AG10803 (cell line): ENCODE measurements at regions not wholly inside any gene's neighbourhood (a gene's known extent, or its start where the extent isn't known, plus 50 kb on each side); places are given as distances from the start of the nearest gene placed in this dataset.

ENCODE experiments used
- DNase-seq: peaks from one replicate; pipeline ENCODE4 v3.0.0; 2010; ENCODE audit warnings: low read depth
- H3K4me3 ChIP-seq: 2 replicates; pipeline ENCODE4 v1.5.1; 2011; ENCODE audit warnings: mild to moderate bottlenecking, low read length, control low read depth
- CTCF ChIP-seq: conservative IDR thresholded peaks from 2 replicates; pipeline ENCODE4 v1.5.1; 2011; ENCODE audit warnings: mild to moderate bottlenecking, low read length, control low read depth, inconsistent platforms

DNA sequence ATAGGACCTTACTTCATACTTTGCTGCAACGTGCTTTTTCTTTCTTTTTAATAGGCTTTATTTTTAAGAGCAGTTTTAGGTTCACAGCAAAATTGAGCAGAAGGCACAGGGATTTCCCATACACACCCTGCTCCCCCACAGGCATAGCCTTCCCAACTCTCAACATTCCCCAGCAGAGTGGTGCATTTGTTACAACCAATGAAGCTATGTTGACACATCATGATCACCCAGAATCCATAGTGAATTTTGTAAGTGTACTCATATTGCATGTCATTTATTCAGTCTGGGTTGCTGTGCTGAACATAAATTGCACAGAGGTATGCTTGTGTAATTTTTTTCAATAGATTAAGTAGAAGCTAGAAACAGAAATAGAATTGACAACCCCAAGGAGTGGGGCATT lies 327.3 kb downstream of the INHBA start:
- no peak overlapping the region for H3K4me3 ChIP-seq
- TF ChIP-seq CTCF = no peak
- DNase-seq = no peak

- no peak overlapping the region for H3K4me3 ChIP-seq
- no peak for DNase-seq
- TF ChIP-seq CTCF = no peak
Observed at GRCh38 chr7:41374150-41374848, 328.6 kb downstream of the INHBA start.

GRCh38 chr7:41367967-41368882 lies 334.7 kb downstream of the INHBA start:
- TF ChIP-seq CTCF = no peak
- DNase-seq = no peak
- H3K4me3 ChIP-seq = no peak overlapping the region

DNA sequence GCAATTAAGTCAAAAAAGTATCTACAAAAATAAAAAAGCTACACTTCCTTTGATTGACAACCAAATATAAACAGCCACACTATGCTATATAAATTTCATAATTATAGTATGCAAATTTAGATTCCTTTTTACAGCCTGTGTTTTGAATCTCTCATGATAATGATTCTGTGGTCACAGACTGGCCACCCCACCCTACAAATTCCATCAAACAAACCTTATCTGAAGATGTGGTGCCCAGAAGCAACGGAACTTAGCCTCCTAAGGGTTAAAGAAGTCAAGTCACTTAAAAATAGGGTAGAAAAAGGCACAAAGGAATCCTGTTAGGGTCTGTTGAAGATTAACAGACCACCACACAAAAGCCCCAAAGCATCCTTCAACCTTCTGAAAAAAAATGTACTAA lies 351.8 kb downstream of the INHBA start:
- TF ChIP-seq CTCF = no peak
- H3K4me3 ChIP-seq = no peak overlapping the region

DNA sequence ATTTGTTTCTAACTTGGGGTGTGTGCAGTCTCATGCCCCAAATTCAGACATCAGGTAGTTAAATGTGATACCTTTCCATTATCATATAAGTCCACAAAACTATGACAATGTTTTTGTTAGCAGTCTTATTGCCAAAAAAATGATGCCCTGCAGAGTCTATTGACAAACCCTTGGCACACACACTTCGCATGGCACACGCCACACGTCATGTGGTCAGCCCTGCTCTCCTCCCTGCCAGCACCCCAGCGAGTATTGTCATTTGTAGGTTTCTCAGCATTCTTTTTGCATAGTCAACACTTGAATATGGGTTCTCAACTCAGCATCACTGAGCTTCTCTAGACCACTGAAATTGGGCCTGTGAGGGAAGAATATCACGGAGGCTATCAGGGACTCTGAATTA lies 356.0 kb downstream of the INHBA start:
- no peak overlapping the region for H3K4me3 ChIP-seq
- TF ChIP-seq CTCF = no peak
- DNase-seq = no peak

More for the DNA sequence above, 351.8 kb downstream of the INHBA start:
- no peak for DNase-seq

DNA sequence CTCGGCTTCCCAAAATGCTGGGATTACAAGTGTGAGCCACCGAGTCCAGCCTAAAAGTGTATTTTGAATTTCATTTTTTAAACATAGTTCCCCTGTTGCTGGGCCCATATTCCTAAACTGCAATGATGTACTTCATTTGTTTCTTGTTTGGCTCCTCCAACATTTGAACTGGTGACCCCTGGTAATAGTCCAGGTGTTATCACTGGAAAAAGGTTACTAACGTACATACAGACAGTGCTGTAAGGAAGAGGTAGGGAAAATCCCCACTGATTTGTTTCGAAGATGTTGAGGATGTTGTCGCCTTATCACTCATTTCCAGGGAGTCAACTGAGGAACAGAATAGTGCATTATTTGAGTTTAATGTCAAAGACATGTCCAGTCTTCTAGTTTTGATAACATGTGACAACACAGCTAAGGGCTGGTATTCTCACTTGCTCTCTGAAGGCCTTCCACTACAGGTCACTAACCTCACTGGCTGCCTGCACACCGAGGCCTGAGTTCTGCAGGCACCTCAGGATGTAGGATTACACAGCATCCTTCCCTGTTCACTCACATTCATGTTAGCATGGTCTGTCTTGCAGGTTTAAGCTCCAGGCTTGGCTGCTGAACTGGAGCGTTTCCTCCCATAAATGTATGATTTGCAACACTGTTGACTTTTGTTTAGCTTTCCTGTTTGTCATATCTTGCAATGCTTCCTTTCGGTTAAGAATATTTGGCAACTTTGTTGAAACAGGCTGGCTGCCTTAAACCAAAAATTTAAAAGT lies 362.8 kb downstream of the INHBA start:
- H3K4me3 ChIP-seq = no peak overlapping the region
- no peak for TF ChIP-seq CTCF
- DNase-seq = no peak
